ENCODE measurements at regions not wholly inside any gene's neighbourhood (a gene's known extent, or its start where the extent isn't known, plus 50 kb on each side); places are given as distances from the start of the nearest gene placed in this dataset.

GRCh38 chr3:177693616-177694264 is 496.5 kb upstream of the TBL1XR1 start:
- TF ChIP-seq POLR2AphosphoS5 (IDR thresholded peaks at IDR 0.05; ENCODE audit: low read depth, low read length) (no peak), POLR2A (IDR thresholded peaks at IDR 0.05; ENCODE audit: low read depth, low read length) (no peak)

All from GM12891 (cell line).